D721Med (cell line): ENCODE measurements at regions not wholly inside any gene's neighbourhood (a gene's known extent, or its start where the extent isn't known, plus 50 kb on each side); places are given as distances from the start of the nearest gene placed in this dataset.
A peak's percentile ranks its signal among the peaks of the same experiment; 100 is the strongest.

Source experiments
- DNase-seq: peaks from one replicate; pipeline ENCODE4 v3.0.0; 2011; ENCODE audit warnings: low spot score; ENCODE audit not compliant: insufficient read length
- FAIRE-seq: peaks from 2 replicates; lab custom pipeline; 2011; peaks lifted over from hg19 to GRCh38; lab: Jason Lieb, UNC
- TF ChIP-seq, protein P1 (sequence below): IDR thresholded peaks from 2 replicates; pipeline ENCODE4 v1.5.1; 2012; ENCODE audit warnings: mild to moderate bottlenecking, control low read depth; ENCODE audit not compliant: insufficient read depth; ENCODE audit errors: missing control alignments

- FAIRE-seq, result peak; percentile 25
Measured at GRCh38 chr3:27993051-27993450, 248.4 kb upstream of the CMC1 start.

GRCh38 chr3:28000608-28001007 lies 240.8 kb upstream of the CMC1 start:
- no peak for DNase-seq
- FAIRE-seq, result no peak

More at GRCh38 chr3:27993051-27993450, 248.4 kb upstream of the CMC1 start:
- TF ChIP-seq, protein P1, sequence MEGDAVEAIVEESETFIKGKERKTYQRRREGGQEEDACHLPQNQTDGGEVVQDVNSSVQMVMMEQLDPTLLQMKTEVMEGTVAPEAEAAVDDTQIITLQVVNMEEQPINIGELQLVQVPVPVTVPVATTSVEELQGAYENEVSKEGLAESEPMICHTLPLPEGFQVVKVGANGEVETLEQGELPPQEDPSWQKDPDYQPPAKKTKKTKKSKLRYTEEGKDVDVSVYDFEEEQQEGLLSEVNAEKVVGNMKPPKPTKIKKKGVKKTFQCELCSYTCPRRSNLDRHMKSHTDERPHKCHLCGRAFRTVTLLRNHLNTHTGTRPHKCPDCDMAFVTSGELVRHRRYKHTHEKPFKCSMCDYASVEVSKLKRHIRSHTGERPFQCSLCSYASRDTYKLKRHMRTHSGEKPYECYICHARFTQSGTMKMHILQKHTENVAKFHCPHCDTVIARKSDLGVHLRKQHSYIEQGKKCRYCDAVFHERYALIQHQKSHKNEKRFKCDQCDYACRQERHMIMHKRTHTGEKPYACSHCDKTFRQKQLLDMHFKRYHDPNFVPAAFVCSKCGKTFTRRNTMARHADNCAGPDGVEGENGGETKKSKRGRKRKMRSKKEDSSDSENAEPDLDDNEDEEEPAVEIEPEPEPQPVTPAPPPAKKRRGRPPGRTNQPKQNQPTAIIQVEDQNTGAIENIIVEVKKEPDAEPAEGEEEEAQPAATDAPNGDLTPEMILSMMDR, result no peak
- no peak for DNase-seq

DNA sequence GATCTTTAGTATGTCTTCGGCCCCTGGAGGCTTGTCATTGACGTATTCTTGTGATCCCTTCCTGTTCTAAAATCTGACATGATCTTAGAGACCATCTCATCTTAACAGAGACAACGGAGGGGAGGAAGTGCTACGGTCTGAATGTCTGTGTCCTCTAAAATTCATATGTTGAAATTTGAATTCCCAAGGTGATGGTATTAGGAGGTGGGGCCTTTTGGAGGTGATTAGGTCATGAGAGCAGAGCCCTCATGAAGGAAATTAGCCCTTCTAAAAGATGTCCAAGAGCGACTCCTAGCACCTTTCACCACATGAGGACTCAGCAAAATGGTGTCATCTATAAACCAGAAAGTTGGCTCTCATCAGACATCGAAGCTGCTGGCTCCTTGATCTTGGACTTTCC lies 233.2 kb upstream of the CMC1 start:
- DNase-seq (no peak), FAIRE-seq (no peak)
- TF ChIP-seq, protein P1, result no peak

More at GRCh38 chr3:28000608-28001007, 240.8 kb upstream of the CMC1 start:
- TF ChIP-seq, protein P1, result no peak

GRCh38 chr3:28012830-28013229 lies 228.6 kb upstream of the CMC1 start:
- FAIRE-seq, result no peak
- no peak for DNase-seq
- TF ChIP-seq, protein P1, result no peak

DNA sequence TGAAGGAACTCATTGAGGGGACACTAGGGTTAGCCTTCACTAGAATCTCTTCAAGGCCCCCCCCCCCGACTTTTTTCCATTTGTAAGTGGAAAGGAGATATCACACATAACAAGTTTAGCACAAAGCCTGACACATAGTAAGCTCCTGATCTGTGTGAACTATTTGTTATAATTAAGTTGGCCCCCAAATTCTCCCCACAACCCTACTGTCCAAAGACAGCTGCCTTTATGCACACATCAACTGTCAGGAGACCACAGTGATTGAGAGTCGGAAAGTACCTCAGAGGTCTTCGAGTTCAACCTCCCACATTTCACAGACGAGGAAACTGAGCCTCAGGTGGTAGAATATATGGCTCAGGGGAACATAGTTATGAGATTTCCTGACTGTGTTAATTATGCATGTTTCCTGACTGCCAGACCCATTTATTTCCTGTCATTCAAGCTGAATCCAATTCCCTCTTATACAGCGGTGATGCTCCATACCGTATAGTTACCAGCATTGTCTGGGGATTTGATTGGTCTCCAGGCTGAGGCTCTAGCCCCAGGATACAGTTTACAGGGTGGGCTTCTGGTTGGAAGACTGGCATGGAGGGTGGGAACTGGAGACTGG lies 227.4 kb upstream of the CMC1 start:
- TF ChIP-seq, protein P1, result no peak
- DNase-seq (no peak), FAIRE-seq (no peak)

GRCh38 chr3:28018925-28019718 lies 222.3 kb upstream of the CMC1 start:
- DNase-seq (no peak), FAIRE-seq (no peak)
- TF ChIP-seq, protein P1, result no peak

DNA sequence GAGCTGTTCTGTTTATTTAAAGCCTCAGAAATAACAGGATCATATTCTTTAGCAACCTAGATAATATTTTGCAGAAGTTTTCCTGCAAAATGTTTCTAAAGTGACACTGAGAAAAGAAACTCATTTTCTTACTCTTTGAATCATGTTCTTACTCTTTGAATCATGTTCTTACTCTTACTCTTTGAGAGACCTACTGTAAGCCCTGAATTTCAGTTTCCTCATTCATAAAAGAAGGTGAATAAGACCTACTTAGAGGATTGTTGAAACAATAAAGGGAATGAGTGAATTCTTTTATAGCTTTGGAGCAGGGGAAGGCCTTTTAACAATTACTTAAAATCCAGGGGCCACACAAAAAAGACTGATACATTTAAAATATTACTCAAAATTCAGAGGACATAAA lies 221.7 kb upstream of the CMC1 start:
- no peak for DNase-seq
- TF ChIP-seq, protein P1, result no peak
- FAIRE-seq, result no peak
